ENCODE measurements at regions not wholly inside any gene's neighbourhood (a gene's known extent, or its start where the extent isn't known, plus 50 kb on each side); places are given as distances from the start of the nearest gene placed in this dataset.

DNA sequence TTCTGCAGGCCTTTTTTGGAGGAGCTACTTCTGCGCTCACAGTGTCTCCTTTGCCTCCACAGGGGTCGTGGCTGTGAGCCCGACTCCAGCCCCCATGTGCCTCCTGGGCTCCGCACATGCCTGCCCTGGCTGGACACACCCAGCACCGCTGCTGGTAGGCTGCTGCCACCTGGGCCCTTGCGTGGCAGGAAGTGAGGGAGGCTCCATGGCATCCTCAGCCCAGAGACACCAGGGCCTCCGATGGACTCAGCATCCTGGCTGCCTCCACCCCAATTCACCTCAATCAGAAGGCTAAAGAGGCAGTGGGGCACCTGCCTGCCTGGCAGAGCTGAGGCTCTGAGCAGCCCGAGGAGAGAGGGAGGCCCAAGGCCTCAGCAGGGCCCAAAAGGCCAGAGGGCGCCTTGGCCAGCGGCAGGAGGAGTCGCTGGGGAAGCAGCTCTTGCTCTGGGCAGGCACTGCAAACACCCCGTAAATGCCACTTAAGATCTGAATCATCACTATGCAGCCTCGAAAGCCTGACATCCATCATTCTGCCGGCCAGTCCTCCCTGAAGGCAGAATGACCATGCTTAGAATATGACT is 68.3 kb upstream of the OTOS start:
- no peak for DNase-seq (ENCODE audit: low read depth in 2 of 2)

DNA sequence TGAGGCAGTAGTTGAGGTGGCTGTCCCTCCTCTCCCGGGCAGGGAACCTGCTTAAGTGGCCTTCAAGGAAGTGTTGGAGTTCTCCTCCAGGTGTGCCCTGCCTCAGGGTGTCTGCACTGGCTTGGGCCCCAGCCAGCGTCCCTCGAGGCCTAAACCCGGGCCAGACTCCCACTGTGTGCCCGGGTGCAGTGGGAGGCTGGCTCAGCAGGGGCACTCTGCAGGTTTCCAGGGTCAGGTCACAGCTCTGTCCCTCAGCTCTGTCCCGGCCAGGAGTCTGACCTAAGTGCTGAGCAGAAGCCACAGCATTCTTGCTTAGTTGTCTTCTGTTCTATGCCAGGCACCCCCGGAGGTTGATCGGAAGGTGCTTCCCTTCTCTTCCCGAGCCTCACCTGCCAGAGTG is 69.0 kb upstream of the OTOS start:
- DNase-seq (ENCODE audit: low read depth in 2 of 2): no peak

DNA sequence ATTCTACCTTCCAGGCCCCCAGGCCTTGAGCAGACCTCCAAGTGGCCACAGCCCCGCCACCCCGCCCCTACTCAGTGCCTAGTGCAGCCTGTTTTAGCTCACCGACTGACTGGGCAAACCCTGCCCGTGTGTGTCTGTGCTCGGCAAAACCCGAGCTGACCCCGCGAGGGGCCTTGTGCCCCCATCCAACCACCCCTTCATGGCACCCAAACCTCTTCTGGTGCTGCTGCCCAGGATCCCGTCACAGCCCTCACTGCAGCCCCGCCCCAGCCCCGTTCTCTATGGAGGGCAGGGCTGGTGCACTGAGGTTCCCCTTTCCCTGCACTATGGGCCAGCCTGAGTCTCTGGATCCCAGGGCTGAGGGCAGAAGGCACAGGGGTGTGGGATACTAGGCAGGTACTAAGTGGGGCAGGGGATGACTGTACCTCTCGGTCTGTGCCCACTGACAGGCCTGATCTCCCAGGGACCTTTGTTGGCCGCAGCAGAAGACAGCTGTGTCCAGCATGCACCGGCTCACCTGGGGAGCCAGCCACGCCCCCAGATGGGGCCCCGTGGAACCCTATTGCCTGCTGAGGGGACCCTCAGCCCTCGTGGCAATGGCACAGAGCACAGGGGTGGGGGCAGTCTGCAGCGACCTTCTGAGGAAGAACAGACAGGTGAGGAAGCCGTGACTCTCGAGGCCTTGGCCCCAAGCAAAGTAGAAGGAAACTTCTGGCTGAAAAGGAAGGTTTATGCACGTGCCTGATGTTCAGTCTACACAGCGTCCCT is 69.9 kb upstream of the OTOS start:
- no peak for DNase-seq (ENCODE audit: low read depth in 2 of 2)

DNA sequence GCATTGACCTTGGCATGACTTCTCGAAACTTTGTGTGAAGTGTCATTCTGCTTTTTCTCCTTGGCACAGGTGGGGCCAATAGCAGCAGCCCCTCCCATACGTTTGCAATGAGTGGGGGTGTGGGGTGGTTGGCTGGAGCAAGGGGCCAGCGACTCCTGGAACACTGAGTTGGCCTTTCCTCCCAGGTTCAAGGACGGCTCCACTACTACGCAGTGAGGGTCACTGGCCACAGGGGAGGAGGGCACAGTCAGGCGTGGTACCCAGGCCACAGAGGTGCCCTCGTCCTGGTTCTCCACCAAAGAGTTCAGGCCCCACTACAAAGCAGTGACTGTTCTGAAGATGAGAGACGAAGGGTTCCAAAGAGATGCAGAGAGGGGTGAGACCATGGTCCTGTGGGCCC is 70.6 kb upstream of the OTOS start:
- DNase-seq (ENCODE audit: low read depth in 2 of 2): no peak

DNA sequence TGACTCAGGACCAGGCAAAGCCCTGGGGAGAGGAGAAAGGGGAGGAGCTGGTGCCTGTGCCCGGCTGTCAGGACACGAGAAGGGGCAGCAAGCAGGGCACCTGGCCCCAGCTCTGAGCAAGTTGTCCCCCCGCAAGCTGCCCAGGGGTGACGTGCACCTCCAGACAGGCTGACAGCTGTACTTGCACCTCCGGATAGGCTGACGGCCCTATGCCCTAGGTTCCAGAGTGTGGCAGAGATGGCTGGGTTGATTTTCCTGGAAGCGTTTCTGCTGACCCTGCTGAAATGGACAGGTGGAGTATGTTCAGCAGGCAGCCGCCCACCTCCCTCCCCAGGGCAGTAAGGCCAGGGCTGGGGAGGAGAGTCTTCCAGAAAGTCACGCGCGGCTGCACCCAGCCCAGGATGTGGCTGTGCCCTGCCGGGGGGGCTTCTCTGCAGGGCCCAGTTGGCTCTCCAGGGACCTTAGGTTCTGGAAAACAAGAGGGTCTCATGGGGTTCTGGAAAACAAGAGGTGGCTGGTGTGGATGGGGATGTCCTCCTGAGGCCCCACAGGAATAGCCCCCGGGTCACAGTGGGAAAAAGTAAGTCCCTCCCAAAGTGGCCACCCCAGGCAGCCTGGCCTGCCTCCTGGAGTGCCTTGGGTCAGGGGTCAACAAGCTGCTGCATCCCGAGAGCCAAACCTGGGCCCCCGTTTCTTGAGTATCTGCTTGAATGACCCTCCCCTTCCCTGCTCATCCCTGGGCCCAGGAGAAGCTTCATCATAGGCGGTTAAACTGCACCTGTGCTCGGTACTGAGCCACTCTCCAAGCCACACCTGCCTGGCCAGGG is 71.4 kb upstream of the OTOS start:
- DNase-seq (ENCODE audit: low read depth in 2 of 2): no peak

DNA sequence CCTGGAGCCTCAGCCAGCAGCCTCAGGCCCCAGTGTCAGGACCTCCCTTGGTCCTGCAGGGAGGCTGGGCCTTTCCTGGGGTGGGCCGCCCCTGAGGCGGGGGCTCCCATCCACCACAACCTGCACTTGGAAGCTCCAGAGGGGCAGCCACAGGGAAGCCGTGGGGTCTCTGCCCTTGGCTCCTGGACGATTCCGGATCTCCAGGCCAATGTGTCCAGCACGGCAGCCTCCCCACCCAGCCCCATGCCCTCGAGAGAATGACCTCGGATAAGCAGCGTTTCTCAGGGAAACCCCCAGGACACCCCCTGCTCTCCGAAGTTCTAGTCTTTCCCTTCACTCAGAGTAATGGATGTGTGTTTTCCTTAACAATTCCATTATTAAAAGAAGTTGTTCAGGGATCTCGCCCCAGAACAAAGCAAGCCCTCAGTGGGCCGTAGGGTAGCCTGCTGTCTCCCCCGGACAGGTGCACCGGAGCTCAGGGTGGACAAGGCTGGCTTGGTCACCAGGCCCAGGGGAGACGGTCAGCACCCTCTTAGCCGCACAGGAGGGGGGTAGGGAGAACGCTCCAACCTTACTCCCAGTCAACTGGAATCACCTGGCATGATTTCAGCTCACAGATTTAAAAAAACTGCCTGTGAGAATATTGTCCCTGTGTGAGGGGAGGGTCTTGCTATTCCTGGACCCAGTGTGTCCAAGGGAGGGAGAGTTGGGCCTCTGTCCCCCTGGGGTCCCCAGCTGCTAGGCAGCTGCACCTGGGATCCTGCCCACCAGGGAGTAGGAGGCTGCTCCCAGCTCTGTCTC is 72.2 kb upstream of the OTOS start:
- DNase-seq (ENCODE audit: low read depth in 2 of 2): no peak

DNA sequence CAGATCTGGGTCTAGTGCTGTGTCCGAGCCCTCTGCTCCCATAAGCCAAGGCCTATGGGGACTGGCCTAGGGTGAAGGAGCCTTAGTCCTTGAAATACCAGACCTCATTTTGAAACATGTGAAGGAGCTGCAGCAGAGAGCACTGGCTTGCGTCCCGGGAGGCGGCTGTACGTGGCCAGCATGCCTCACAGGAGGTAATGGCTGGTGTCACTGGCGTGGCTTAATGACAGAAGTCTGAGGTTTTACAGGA is 72.7 kb upstream of the OTOS start:
- DNase-seq (ENCODE audit: low read depth in 2 of 2): no peak

DNA sequence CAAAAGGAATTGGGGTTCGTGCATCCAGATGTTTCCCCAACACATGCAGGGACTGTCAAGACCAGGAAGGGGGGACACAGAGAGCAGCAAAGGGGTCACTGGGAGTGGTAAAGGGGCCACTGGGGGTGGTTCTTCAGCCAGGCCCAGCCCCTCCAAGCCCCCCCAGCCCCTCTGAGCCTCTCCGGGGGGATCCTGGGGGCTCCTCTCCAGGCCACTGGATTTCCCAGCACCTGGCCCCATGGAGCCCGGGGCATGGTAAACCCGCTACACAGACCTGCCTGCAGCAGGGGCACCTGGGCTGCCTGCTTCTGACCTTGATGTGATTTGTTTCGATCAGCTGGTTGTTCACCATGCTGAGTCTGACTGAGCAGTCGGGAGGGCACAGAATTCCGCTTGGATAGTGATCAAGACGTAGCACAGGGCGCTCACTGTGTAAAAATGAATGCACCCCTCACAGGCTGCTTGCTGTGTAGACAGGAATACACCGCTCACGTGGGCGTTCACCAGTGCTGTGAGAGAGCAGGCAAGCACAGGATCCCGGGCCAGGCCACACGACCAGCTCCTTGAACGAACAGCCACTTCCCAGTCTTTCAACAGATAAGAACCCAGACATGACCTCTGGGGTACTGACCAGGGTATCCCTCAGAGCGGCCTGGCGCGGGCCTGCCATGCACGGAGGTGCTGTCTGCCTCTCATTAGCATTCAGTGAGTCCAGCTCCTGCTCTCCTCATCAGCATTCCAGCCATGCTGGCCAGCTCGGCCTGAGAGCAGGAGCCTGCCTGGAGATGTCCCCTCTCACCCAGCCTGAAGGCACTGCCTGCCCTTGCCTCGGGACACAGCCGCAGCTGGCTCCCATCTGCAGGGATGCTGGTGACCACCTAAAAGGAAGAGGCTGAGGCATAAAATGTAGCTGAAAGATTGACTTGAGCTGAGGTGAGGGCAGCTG is 73.3 kb upstream of the OTOS start:
- DNase-seq (ENCODE audit: low read depth in 2 of 2): no peak

DNA sequence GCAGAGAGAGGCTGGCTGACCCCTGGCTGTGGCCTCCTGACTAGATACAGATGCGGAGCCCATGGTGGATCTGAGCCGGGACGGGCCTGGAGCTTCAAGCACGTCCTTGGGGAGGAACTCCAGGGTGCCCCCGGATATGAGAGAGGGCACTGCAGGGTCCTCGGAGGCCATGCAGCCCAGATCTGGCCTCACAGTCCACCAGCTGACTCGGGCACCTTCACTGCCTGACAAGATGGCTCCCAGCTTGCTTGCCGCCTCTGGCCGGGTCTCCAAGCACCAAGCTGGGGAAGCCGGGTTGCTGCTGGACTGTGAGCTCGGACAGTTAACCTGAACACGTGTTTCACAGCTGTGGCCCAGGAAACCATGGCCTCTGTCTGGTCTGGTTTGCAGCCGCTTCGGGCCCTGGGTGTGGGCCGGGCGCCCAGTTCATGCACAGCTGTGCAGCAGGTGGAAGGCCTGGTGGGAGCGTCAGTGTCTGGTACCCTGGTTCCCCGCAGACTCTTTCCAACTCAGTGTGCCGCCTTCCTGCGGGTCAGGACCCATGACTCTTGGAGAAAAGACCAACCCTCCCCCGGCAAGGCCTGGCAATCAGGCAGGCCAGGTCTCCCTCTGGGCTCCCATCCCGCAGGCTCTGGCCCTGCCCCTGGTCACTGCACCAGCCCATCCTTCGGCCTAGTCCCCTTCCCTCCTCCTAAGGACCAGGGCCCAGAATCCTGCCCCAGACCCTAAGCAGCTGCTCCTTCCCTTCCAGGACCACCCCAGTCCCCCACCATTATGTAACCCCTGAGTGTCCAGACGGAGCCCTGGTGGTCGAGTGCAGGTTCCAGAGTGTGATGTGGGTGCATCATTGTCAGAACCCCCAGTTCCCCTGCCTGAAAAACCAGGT is 74.6 kb upstream of the OTOS start:
- no peak for DNase-seq (ENCODE audit: low read depth in 2 of 2)

DNA sequence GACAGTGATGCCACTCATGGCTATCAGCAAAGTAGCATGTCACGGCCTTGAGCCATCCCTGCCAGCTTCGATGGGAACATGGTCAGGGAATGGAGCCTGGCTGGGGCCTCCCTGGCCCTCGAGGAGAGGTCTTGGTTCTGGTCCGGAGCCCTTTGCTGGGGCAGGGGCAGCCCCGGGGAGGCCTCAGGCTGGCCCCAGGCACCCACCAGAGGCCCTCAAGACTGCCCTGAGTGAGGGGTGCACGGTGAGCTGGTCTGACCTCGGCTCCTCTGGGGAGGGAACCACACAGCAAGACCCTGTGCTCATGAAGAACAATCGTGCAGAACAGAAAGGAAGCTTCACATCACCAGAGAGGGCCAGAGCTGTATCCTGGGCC is 75.2 kb upstream of the OTOS start:
- DNase-seq (ENCODE audit: low read depth in 2 of 2): no peak

DNA sequence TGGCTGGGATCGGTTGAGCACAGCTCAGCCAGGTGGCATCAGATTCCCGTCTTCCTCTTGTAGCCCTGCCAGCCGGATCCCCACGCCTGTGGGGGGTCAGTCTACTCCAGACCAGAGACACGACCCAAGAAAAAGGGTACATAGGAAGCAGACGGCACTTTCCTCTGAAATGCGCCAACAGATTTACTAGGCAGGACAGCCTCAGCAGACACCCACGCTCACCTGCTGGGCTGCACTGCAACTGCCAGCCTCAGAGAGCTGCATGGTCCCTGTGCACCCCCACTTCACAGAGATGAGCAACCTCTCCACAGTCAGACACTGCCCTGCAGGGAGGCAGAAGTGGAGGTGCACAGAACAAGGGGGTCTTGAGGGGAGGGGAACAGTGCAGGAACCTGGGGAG is 75.7 kb upstream of the OTOS start:
- DNase-seq (ENCODE audit: low read depth in 2 of 2): no peak

DNA sequence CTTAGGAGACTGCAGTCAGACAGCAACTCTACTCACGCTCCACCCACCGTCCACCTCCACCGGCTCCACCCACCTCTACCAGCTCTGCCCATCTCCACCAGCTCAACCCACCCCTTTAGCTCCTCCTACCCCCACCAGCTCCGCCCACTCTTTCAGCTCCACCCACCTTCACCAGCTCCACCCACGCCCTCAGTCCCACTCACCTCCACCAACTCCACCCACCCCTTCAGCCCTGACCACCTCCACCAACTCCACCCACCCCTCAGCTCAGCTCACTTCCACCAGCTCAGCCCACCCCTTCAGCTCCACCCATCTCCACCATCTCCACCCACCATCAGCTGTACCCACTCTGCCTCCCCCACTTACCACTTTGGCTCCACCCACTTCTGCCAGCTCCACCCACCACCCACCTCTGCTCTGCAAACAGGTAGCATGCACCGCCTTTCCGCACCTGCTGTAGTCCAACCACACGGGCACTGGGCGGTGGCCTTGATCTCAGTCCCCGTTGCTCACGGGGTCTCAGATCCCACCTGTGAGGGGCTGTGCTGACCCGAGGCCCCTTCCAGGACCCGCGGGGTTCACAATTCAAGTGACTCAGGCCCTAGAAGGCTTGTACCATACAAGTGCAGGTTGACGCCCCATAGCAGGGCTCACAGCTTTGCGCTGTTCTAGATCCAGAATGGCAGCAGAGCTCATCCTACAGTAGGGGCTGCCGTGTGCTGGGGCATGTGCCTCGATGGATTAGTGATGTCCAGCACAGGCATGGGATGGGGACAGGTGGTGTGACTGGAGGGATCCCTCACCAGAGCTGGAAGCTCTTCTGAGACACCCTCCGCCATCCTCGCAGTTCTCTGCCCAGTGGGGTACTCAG is 77.2 kb upstream of the OTOS start:
- no peak for DNase-seq (ENCODE audit: low read depth in 2 of 2)

DNA sequence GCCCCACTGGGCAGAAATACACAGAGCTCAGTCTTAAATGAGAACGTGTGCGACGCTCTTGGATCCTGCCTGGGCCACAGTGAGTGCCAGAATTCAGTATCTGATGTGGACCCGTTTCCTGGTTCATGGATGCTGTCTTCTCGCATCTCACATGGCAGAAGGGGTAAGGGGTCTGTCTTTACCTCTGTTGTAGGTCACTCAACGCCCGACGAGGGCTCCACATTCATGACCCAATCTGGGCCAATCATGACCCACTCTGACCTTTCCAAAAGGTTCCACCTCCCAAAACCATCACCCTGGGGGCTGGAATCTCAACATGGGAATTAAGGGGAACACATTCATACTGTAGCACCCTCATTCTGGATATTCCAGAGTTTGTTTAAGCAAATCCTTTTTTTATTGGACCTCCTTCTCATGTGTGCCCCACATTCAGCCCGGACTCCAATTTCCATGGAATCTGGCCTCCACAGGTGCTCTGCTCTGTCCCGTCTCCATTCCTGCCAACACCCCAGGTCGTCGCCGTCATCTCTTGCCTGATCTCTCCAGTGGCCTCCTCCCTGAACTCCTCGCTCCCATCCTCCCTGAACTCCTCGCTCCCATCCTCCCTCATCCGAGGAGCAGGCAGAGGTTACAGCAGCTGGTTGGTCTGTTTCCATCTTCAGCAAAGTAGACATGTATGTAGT is 78.9 kb upstream of the OTOS start:
- no peak for DNase-seq (ENCODE audit: low read depth in 2 of 2)

DNA sequence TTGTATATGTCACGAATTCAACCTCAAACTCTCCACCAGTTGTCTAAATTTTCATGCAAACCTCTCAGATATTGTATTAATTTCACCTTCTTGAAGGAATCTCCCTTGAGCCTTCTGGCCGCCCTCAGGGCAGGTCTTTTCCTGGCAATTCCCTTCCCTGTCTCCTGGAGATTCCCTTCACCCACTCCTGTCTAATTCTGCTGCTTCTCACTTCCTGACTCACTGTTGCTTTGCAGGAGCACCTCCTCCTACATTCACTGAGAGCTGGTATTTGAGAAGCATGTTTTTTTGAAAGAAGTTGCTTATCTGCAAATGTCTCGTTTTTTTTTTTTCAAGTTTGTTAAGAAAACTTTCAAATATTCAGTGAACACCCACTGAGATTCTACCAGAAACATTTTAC is 79.9 kb upstream of the OTOS start:
- no peak for DNase-seq (ENCODE audit: low read depth in 2 of 2)

DNA sequence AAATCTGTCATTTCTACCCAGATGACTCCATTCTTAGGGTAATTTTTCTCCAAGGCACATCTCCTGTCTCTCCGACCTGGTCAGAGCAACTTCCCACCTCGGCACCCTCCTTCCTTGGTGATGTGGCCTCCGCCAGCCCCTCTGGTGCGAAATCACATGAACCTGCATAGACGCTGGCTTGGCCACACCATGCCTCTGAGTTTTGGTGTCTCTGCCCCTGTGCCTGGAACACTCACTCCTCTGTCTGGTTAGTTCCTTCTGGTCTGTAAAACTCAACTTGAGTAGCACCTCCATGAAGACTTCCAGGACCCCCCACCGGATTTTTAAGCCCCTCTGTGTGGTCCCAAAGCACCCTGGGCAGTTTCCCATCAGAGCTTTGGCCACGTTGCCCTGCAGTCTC is 83.2 kb upstream of the OTOS start:
- DNase-seq (ENCODE audit: low read depth in 2 of 2): no peak

DNA sequence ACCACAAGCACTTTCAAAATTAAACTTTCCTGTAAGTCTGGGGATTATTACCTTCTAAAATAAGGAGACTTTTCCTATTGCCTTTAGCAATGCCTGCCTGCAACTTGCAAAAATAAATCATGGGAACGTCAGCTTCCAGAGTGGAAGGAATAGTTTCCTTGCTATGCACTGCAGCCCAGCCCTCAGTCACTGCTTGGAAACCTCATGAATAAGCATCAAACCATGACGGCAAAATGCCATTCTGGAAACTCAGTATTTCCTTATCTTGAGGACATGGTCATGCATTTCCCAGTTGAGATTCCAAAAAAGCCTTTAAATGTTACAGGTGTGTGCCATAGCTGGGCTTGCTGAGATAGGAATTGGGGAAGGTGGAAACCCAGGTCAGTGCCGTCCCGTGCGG is 84.2 kb upstream of the OTOS start:
- no peak for DNase-seq (ENCODE audit: low read depth in 2 of 2)

DNA sequence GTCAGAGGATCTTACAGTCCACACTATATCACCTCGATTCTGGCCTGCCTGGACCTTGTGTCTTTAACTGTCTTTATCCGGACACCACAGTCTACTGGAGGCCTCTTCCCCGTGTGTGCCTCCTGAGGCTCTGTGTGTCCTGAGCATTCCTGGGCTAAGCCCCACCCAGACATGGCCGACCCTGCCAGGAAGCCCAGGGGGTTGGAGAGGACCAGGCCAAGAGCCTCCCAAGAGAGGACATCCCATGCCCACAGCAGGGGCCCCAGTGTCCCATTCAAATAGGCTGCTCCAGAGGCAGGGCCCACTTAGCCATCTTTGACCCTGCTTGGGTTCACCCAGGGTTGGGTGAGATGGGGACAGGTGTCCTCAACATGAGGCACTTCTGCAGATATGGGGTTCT is 84.7 kb upstream of the OTOS start:
- no peak for DNase-seq (ENCODE audit: low read depth in 2 of 2)

DNA sequence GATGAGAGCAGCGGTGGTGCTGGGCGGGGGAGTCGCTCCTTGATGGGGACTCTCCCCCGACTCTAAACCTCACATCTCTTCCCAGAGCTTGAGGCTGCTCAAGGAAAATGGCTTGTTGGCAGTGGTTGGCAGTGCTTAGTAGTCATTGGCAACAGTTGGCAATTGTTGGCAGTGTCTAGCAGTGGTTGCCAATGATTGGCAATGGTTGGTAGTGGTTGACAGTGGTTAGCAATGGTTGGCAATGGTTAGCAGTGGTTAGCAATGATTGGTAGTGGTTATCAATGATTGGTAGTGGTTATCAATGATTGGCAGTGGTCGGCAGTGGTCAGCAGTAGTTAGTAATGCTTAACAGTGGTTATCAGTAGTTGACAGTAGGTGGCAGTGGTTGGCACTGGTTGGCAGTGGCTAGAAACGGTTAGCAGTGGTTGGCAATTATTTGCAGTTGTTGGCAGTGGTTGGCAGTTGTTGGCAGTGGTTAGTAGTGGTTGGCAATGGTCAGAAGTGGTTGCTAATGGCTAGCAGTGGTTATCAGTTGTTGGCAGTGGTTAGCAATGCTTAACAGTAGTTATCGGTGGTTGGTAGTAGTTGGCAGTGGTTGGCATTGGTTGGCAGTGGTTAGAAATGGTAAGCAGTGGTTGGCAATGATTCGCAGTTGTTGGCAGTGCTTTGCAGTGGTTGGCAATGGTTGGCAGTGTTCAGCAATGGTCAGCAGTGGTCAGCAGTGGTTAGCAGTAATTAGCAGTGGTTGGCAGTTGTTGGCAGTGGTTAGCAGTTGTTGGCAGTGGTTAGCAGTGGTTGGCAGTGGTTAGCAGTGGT is 85.4 kb upstream of the OTOS start:
- DNase-seq (ENCODE audit: low read depth in 2 of 2): no peak

Data from stimulated activated CD8-positive, alpha-beta memory T cell treated with anti-CD3 and anti-CD28 coated beads, Interleukin-15, amount 100 ng/mL, for 4 hours (primary cell).